Keratinocyte (primary cell): ENCODE measurements at regions not wholly inside any gene's neighbourhood (a gene's known extent, or its start where the extent isn't known, plus 50 kb on each side); places are given as distances from the start of the nearest gene placed in this dataset.

Experiments used
- DNase-seq: peaks from one replicate; pipeline ENCODE4 v3.0.0-alpha.2; 2011; ENCODE audit warnings: low read depth, missing footprints, low spot score
- FAIRE-seq: peaks from 2 replicates; lab custom pipeline; 2011; peaks lifted over from hg19 to GRCh38; lab: Jason Lieb, UNC
- H2AFZ ChIP-seq: 2 replicates; pipeline ENCODE4 v1.6.0; 2012; ENCODE audit warnings: low read length, control low read depth, inconsistent platforms; ENCODE audit not compliant: control insufficient read depth
- H3K27ac ChIP-seq: 2 replicates; pipeline ENCODE4 v1.5.1; 2011; ENCODE audit warnings: low read length; ENCODE audit not compliant: control insufficient read depth, insufficient read depth
- H3K27me3 ChIP-seq: 3 replicates; pipeline ENCODE4 v1.6.0; 2011; ENCODE audit warnings: low read length; ENCODE audit not compliant: control insufficient read depth, insufficient read depth; ENCODE audit errors: extremely low read depth
- H3K36me3 ChIP-seq, 2 experiments: 2 replicates in 1 of 2; 3 replicates in 1 of 2; pipeline ENCODE4 v1.5.1; 2011; ENCODE audit warnings: low read length in 2 of 2, mild to moderate bottlenecking in 1 of 2; ENCODE audit not compliant: control insufficient read depth in 2 of 2, insufficient read depth in 2 of 2; ENCODE audit errors: extremely low read depth in 1 of 2
- H3K4me1 ChIP-seq: 3 replicates; pipeline ENCODE4 v1.5.1; 2011; ENCODE audit warnings: low read length; ENCODE audit not compliant: control insufficient read depth, insufficient read depth; ENCODE audit errors: extremely low read depth
- H3K4me2 ChIP-seq: 3 replicates; pipeline ENCODE4 v1.6.0; 2011; ENCODE audit warnings: low read depth, low read length; ENCODE audit not compliant: control insufficient read depth, insufficient read depth; ENCODE audit errors: extremely low read depth
- H3K4me3 ChIP-seq, 3 experiments: fragments of 200-600 bp in 1 of 3; sonication (generic) in 1 of 3; 2 replicates in 2 of 3; 3 replicates in 1 of 3; pipeline ENCODE4 v1.5.1; 2011 to 2016; ENCODE audit warnings: low read length in 3 of 3, mild to moderate bottlenecking in 3 of 3, control low read depth in 2 of 3, inconsistent platforms in 1 of 3, low read depth in 1 of 3, mixed read lengths in 1 of 3, mixed run types in 1 of 3, moderate library complexity in 1 of 3; ENCODE audit not compliant: control insufficient read depth in 2 of 3, insufficient read depth in 2 of 3; ENCODE audit errors: extremely low read depth in 1 of 3
- H3K79me2 ChIP-seq: 2 replicates; pipeline ENCODE4 v1.6.0; 2012; ENCODE audit warnings: low read length; ENCODE audit not compliant: control insufficient read depth, insufficient read depth
- H3K9ac ChIP-seq: 3 replicates; pipeline ENCODE4 v1.6.0; 2011; ENCODE audit warnings: low read length; ENCODE audit not compliant: control insufficient read depth, insufficient read depth; ENCODE audit errors: extremely low read depth
- H3K9me1 ChIP-seq: 3 replicates; pipeline ENCODE4 v1.6.0; 2011; ENCODE audit warnings: low read length; ENCODE audit not compliant: control insufficient read depth, insufficient read depth; ENCODE audit errors: extremely low read depth
- H3K9me3 ChIP-seq: 2 replicates; pipeline ENCODE4 v1.5.1; 2012; ENCODE audit warnings: low read depth, low read length; ENCODE audit not compliant: control insufficient read depth
- H4K20me1 ChIP-seq: 3 replicates; pipeline ENCODE4 v1.6.0; 2011; ENCODE audit warnings: low read length; ENCODE audit not compliant: control insufficient read depth, insufficient read depth; ENCODE audit errors: extremely low read depth
- CTCF ChIP-seq, 3 experiments: IDR thresholded peaks in 1 of 3; conservative IDR thresholded peaks in 1 of 3; optimal IDR thresholded peaks in 1 of 3; 2 replicates in 2 of 3; 3 replicates in 1 of 3; pipeline versions ENCODE3 to v1.5.1; 2011; ENCODE audit warnings: low read length in 3 of 3, mild to moderate bottlenecking in 3 of 3, moderate library complexity in 2 of 3, control low read depth in 1 of 3, inconsistent platforms in 1 of 3; ENCODE audit not compliant: insufficient read depth in 2 of 3; ENCODE audit errors: extremely low read depth in 1 of 3
- EZH2 ChIP-seq: IDR thresholded peaks from one replicate; pipeline ENCODE4 v1.6.1; 2012; ENCODE audit warnings: inconsistent platforms, mild to moderate bottlenecking, low read length, moderate library complexity
- dilution Hi-C: fragments of 300-500 bp; cut with MboI; formaldehyde crosslinking; loops from one replicate; pipeline ENCODE4 v1.7.0; 2020; ENCODE audit warnings: low sequenced_read_pairs; ENCODE audit not compliant: extremely low pct_ligation_motif_present

- Histone ChIP-seq H3K36me3 (no peaks in the 10 kb centered on the region), H3K9me3 (no peaks in the 10 kb centered on the region), H3K79me2 (no peaks in the 10 kb centered on the region), H3K4me2 (no peak overlapping the region), H3K27me3 (peaks cover 4% of the 10 kb centered on the region), H3K9ac (no peak overlapping the region), H3K4me3 (no peak overlapping the region), H4K20me1 (no peaks in the 10 kb centered on the region), H2AFZ (no peak overlapping the region), H3K4me1 (no peaks in the 10 kb centered on the region), H3K9me1 (no peaks in the 10 kb centered on the region), H3K27ac (no peak overlapping the region)
- DNase-seq (no peak), FAIRE-seq (no peak)
- TF ChIP-seq EZH2 (no peak), CTCF (optimal IDR thresholded peaks at IDR 0.05 in 1 of 3, IDR thresholded peaks at IDR 0.05 in 1 of 3, conservative IDR thresholded peaks at IDR 0.05 in 1 of 3; ENCODE audit: extremely low read depth in 1 of 3, insufficient read depth in 2 of 3, low read length in 3 of 3) (no peak)
- dilution Hi-C loops = no loop called here
Observed at GRCh38 chr4:152014280-152014679, 253.5 kb upstream of the GATB start.

GRCh38 chr4:152011469-152011868 lies 250.7 kb upstream of the GATB start:
- no peaks in the 10 kb centered on the region for H3K79me2 ChIP-seq
- no peak overlapping the region for H2AFZ ChIP-seq
- no peak overlapping the region for H3K4me3 ChIP-seq
- dilution Hi-C loops = no loop called here
- no peak overlapping the region for H3K27ac ChIP-seq
- FAIRE-seq (no peak), DNase-seq (no peak)
- no peaks in the 10 kb centered on the region for H3K27me3 ChIP-seq
- TF ChIP-seq EZH2 (no peak), CTCF (optimal IDR thresholded peaks at IDR 0.05 in 1 of 3, IDR thresholded peaks at IDR 0.05 in 1 of 3, conservative IDR thresholded peaks at IDR 0.05 in 1 of 3; ENCODE audit: extremely low read depth in 1 of 3, insufficient read depth in 2 of 3, low read length in 3 of 3) (no peak)
- no peaks in the 10 kb centered on the region for H3K4me1 ChIP-seq
- H3K9ac ChIP-seq = no peak overlapping the region
- H3K4me2 ChIP-seq = no peak overlapping the region
- no peaks in the 10 kb centered on the region for H3K9me1 ChIP-seq
- H4K20me1 ChIP-seq = no peaks in the 10 kb centered on the region
- no peaks in the 10 kb centered on the region for H3K36me3 ChIP-seq
- H3K9me3 ChIP-seq = no peaks in the 10 kb centered on the region
